IPS DF 19.7 (cell line): ENCODE measurements at regions not wholly inside any gene's neighbourhood (a gene's known extent, or its start where the extent isn't known, plus 50 kb on each side); places are given as distances from the start of the nearest gene placed in this dataset.
A peak's percentile ranks its signal among the peaks of the same experiment; 100 is the strongest.
"Not testable (repeated sequence)": the region's sequence is repeated elsewhere in the genome, so short reads cannot be mapped to it uniquely, and the experiment has no call there.

Experiments used
- DNase-seq: peaks from one replicate; pipeline ENCODE4 v3.0.0-alpha.2; 2013; ENCODE audit warnings: low read depth, low spot score

- DNase-seq = no peak
Measured at GRCh38 chr2:57696016-57696415, 350.6 kb upstream of the VRK2 start.

- DNase-seq = no peak
Measured at GRCh38 chr2:57698392-57698791, 348.2 kb upstream of the VRK2 start.

GRCh38 chr2:57698935-57699449 is 347.6 kb upstream of the VRK2 start:
- DNase-seq = no peak

GRCh38 chr2:57701391-57701791 is 345.2 kb upstream of the VRK2 start:
- peak; percentile 75 for DNase-seq

- no peak for DNase-seq
Measured at GRCh38 chr2:57703407-57703806, 343.2 kb upstream of the VRK2 start.

- DNase-seq = not testable (repeated sequence)
Measured at GRCh38 chr2:57707794-57708193, 338.8 kb upstream of the VRK2 start.

GRCh38 chr2:57711991-57712390 is 334.6 kb upstream of the VRK2 start:
- no peak for DNase-seq

- DNase-seq = peak; percentile 59
Measured at GRCh38 chr2:57720728-57721627, 325.6 kb upstream of the VRK2 start.

GRCh38 chr2:57725337-57725947 is 321.2 kb upstream of the VRK2 start:
- DNase-seq = no peak

GRCh38 chr2:57726294-57726693 is 320.3 kb upstream of the VRK2 start:
- no peak for DNase-seq

- DNase-seq = no peak
Measured at GRCh38 chr2:57728691-57729090, 317.9 kb upstream of the VRK2 start.

GRCh38 chr2:57733956-57734355 is 312.6 kb upstream of the VRK2 start:
- no peak for DNase-seq

- DNase-seq = no peak
Measured at GRCh38 chr2:57740891-57741290, 305.7 kb upstream of the VRK2 start.

- DNase-seq = no peak
Measured at GRCh38 chr2:57753636-57754035, 293.0 kb upstream of the VRK2 start.

GRCh38 chr2:57758686-57759085 is 287.9 kb upstream of the VRK2 start:
- no peak for DNase-seq

GRCh38 chr2:57759131-57759530 is 287.5 kb upstream of the VRK2 start:
- peak; percentile 12 for DNase-seq

GRCh38 chr2:57759822-57760300 is 286.7 kb upstream of the VRK2 start:
- DNase-seq = peak; percentile 45

GRCh38 chr2:57760381-57760801 is 286.2 kb upstream of the VRK2 start:
- no peak for DNase-seq

- DNase-seq = no peak
Measured at GRCh38 chr2:57776916-57777315, 269.7 kb upstream of the VRK2 start.

- no peak for DNase-seq
Measured at GRCh38 chr2:57782587-57782986, 264.0 kb upstream of the VRK2 start.

GRCh38 chr2:57793310-57793709 is 253.3 kb upstream of the VRK2 start:
- DNase-seq = no peak

GRCh38 chr2:57796527-57796926 is 250.1 kb upstream of the VRK2 start:
- peak; percentile 45 for DNase-seq

- DNase-seq = no peak
Measured at GRCh38 chr2:57798346-57798745, 248.3 kb upstream of the VRK2 start.
